22Rv1 (cell line): ENCODE measurements at regions not wholly inside any gene's neighbourhood (a gene's known extent, or its start where the extent isn't known, plus 50 kb on each side); places are given as distances from the start of the nearest gene placed in this dataset.

ENCODE experiments used
- CTCF ChIP-seq: fragments of 450-650 bp; IDR thresholded peaks from 2 replicates; pipeline ENCODE4 v1.5.1; 2017; ENCODE audit warnings: mild to moderate bottlenecking
- ZFX ChIP-seq: fragments of 450-650 bp; IDR thresholded peaks from 2 replicates; pipeline ENCODE4 v1.6.1; 2017; ENCODE audit warnings: antibody characterized with exemption, borderline replicate concordance

GRCh38 chr6:14462566-14462965 is 345.0 kb downstream of the CD83 start:
- TF ChIP-seq CTCF (no peak), ZFX (no peak)
